Urinary bladder (tissue), 3 donors: ENCODE measurements at regions not wholly inside any gene's neighbourhood (a gene's known extent, or its start where the extent isn't known, plus 50 kb on each side); places are given as distances from the start of the nearest gene placed in this dataset.

Source experiments
- DNase-seq: peaks from one replicate; pipeline ENCODE4 v3.0.0-alpha.2; 2015; ENCODE audit errors: extremely low spot score
- H3K27ac ChIP-seq: one replicate; pipeline ENCODE4 v1.5.1; 2013; ENCODE audit warnings: low read depth, mild to moderate bottlenecking, moderate library complexity
- H3K36me3 ChIP-seq: one replicate; pipeline ENCODE4 v1.6.1; 2013; ENCODE audit warnings: mild to moderate bottlenecking, moderate library complexity; ENCODE audit not compliant: insufficient read depth
- H3K4me1 ChIP-seq: one replicate; pipeline ENCODE4 v1.6.1; 2013; ENCODE audit warnings: mild to moderate bottlenecking, moderate library complexity; ENCODE audit not compliant: insufficient read depth
- H3K4me3 ChIP-seq: one replicate; pipeline ENCODE4 v1.5.1; 2013; ENCODE audit warnings: low read depth, low read length
- WGBS: extraction: QIAGEN DNeasy Blood & Tissue Kit; methylation state at CpG from one replicate; pipeline ENCODE4 v1.1.7; 2013; 5-methylcytosine and 5-hydroxymethylcytosine counted together
- donor health status: healthy with polysubstance abuse.
- donor health status: healthy.

DNA sequence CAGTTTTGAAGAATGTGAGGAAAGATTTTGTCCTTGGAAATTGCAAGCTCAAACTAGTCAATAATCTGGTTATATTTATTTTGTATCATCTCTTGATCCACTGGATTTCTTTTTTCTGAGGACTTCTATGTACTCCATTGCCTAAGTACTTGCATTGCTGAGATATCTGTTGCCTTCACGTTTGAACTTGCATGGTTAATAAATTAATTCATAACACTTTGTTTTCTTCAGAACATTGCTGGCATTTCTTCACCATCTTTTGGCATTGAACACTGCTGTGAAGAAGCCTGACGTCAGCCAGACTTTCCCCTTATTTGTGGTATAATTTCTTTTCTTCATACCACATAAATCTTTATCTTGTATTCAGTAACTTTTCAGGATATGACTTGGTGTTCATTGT is 246.0 kb upstream of the KIF2A start:
- no peak for DNase-seq
- 35% methylated on average over 2 of the region's 2 CpGs for WGBS
- Histone ChIP-seq H3K27ac (no peak overlapping the region), H3K4me1 (no peaks in the 10 kb centered on the region), H3K4me3 (no peak overlapping the region), H3K36me3 (no peaks in the 10 kb centered on the region)

DNA sequence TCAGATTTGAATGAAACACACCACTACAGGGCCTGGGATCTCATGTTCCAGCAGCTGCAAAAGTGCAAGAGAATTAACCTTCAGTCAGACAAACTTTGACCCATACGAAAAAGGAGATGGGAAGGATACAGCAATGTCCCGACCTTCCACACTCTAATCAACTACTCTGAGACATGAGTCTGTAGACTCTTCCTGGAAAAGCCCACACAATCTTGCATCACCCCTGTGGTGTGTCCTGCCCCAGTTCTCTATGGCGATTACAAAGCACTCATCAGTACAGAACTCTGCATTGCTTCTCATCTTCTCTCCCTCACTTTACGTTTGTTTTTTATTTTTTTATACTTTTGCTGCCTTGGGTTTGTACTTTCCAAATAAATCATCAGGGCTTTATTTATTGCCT is 241.0 kb upstream of the KIF2A start:
- DNase-seq = no peak
- no peaks in the 10 kb centered on the region for H3K4me1 ChIP-seq
- WGBS = 62% methylated on average over 4 of the region's 4 CpGs
- H3K4me3 ChIP-seq = no peak overlapping the region
- no peak overlapping the region for H3K27ac ChIP-seq
- H3K36me3 ChIP-seq = no peaks in the 10 kb centered on the region

DNA sequence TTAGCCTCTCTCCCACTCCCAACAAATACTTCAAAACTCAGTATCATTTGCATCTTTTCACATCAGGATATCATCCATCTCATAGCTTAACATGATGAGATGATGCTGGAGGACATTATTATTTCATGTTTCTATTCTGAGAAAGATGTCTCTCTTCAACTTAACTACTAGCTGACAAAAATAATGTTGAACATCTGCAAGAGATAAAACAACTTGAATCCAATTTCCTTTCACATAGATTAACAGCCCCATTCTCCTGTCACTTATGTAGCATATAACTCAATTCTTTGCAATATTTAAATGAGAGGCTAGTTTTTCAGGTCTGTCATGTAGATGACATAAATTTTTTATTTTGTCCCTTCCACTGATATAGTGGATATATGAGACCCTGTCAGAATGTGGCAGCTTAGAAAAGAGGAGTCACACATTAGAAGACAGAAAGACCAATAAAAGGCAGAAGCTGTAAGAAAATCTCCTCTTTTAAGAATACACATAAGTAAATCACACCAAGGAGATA is 239.2 kb upstream of the KIF2A start:
- Histone ChIP-seq H3K27ac (no peak overlapping the region), H3K4me1 (no peaks in the 10 kb centered on the region), H3K36me3 (no peaks in the 10 kb centered on the region), H3K4me3 (no peak overlapping the region)
- no peak for DNase-seq

DNA sequence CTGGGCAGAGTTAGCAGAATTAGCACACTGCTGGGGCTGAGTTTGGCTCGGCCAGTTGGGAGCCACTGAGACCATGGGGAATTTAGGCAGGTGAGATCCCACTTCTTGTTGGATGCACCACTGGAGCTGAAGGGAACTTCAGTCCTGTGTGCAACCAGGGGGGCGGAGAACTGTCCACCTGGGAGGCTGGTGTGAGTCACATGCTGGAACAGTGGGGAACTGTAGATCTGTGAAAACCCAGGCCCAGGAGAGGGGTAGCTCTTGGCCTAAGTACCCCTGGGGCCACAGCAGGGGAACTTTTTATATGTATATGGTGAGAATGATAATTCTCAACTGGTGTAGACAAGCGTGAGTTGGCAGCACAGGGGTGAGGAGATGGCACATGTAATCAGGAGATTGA is 237.5 kb upstream of the KIF2A start:
- Histone ChIP-seq H3K4me3 (no peak overlapping the region), H3K36me3 (no peaks in the 10 kb centered on the region), H3K27ac (no peak overlapping the region), H3K4me1 (no peaks in the 10 kb centered on the region)
- WGBS = 81% methylated on average over 3 of the region's 3 CpGs
- DNase-seq = no peak

DNA sequence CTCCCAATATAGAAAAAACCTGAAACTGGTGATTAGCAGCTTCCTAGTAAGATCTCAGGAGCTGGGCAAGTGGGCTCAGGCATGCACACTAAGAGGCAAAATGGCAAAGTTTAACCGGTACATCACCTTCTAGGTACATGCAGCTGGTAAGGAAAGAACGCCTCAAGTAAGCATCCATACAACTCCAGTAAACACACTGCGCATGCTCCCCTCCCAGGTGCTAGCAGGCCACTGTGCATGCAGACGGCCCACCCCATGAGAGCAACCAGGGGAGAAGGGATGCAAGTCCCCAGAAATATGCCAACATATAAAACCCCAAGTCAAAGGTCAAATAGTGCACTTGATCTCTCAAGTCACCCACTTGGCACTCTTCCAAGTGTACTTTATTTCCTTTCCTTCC is 228.6 kb upstream of the KIF2A start:
- no peaks in the 10 kb centered on the region for H3K36me3 ChIP-seq
- H3K4me1 ChIP-seq = no peaks in the 10 kb centered on the region
- 57% methylated on average over 4 of the region's 4 CpGs for WGBS
- DNase-seq = no peak
- no peak overlapping the region for H3K27ac ChIP-seq
- H3K4me3 ChIP-seq = no peak overlapping the region

DNA sequence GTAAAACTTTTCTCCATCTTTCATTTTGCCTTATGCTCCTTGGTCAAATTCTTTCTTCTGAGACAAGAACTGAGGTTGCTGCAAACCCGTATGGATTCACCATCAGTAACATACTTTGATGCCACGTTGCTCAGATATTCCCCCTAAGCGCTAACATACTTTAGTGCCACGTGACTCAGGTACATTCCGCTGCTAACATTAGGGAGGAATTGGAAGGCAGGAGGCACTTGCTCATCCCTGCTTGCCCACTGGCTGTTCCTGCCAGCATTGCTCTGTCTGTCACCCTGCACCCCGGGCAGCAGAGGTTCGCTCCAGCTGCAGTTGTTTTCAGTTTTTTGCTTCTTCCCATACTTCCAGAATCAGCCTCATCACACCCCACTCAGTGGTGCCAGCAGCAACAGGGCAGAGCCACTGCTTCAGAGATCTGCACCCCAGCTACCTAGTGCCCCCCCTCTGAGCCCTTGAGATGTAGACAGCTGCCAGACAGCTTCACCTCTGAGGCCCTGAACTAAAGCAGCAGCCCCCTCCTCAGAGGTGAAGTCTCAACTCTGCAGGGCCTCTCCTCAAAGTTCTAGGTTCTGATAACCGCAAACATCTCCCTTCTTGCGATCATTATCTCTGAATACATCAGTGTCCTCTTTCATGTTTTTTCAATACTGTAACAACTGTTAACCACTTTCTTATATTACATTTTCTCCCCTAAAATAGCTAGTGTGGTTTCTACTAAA is 228.0 kb upstream of the KIF2A start:
- H3K4me3 ChIP-seq = no peak overlapping the region
- no peaks in the 10 kb centered on the region for H3K36me3 ChIP-seq
- H3K27ac ChIP-seq = no peak overlapping the region
- DNase-seq = no peak
- no peaks in the 10 kb centered on the region for H3K4me1 ChIP-seq
- 68% methylated on average over 9 of the region's 9 CpGs for WGBS

DNA sequence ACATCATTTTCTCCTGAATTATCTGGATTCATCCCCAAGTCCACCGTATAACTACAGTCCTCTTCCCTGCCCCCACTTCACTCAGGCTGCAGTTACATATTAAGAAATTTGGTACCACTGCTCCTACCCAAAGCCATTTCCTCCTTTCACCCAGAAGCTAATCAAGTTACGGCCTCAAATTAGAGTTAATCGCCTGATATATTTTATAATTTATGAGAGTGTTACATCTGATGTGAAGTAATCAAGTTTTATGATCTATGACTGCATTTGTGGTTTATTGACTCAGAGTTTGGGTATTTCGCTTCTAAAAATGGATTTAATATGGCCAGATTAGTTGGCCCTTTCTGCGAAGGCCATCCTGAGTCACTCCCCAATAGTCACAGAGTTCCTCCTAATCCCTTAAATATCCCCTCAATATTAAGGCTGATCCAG is 223.6 kb upstream of the KIF2A start:
- Histone ChIP-seq H3K36me3 (no peaks in the 10 kb centered on the region), H3K27ac (no peak overlapping the region), H3K4me3 (no peak overlapping the region), H3K4me1 (no peaks in the 10 kb centered on the region)
- peak; percentile 11 for DNase-seq
- WGBS = 50% methylated on average over 5 of the region's 5 CpGs

DNA sequence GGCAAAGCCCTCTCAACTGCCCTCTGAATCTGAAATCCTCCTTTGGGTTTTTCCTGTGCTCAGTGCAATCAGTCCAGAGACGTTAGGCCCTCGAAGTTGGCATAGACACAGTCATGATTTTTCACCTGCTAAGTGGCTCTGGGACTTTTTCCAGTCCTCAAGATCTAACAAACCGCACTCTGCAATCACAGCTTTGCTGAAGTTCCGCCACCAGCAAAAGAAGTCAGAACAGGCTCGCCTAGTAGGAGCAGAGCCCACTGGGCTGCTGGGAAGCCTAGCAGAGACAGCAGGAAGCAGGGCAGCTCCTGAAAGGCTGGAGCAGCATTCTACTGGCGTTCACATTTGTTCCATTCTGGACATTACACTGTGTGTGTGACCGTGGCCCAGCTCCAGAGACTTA is 222.8 kb upstream of the KIF2A start:
- Histone ChIP-seq H3K36me3 (no peaks in the 10 kb centered on the region), H3K4me3 (no peak overlapping the region), H3K4me1 (no peaks in the 10 kb centered on the region), H3K27ac (no peak overlapping the region)
- 80% methylated on average over 7 of the region's 7 CpGs for WGBS
- DNase-seq = no peak

DNA sequence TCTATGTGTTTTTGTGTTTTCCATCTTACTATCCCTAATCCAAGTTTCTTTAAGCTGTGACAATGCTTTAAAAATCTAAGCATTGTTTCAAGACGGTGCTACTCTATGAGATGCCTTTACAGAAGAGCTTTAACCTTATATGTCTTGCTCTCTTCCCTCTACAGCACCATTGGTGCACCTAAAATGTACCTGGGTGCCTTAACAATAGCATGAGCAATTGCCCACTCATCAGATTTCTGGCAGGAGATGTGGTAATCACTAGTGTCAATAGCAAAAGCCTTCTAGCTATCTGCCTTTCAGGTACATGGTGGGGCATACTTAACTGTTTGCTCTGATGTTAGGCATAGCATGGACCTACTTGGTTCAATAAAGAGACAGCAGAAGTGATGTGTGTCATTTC is 222.3 kb upstream of the KIF2A start:
- Histone ChIP-seq H3K4me1 (no peaks in the 10 kb centered on the region), H3K27ac (no peak overlapping the region), H3K36me3 (no peaks in the 10 kb centered on the region), H3K4me3 (no peak overlapping the region)
- DNase-seq = no peak
- 95% methylated on average over 1 of the region's 1 CpG for WGBS

DNA sequence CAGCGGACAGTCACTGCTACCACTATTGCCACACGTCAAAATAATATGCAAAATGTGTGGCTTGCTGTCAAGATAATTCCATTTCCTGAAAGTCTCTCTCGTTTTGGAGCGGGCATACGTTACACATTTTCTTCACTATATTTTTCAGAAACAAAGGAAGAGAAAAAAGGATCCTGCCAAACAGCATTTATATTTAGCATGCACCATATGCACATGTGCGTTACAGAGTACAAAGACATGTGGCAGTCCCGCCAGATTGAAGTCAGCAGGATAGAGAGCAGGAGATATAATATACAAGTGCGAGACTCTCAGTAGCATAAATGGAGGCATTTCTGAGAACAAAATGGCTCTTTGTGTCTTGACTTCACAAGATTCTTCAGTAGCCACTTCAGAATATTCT is 221.6 kb upstream of the KIF2A start:
- DNase-seq = no peak
- Histone ChIP-seq H3K4me1 (no peaks in the 10 kb centered on the region), H3K36me3 (no peaks in the 10 kb centered on the region), H3K27ac (no peak overlapping the region), H3K4me3 (no peak overlapping the region)
- 88% methylated on average over 8 of the region's 8 CpGs for WGBS

DNA sequence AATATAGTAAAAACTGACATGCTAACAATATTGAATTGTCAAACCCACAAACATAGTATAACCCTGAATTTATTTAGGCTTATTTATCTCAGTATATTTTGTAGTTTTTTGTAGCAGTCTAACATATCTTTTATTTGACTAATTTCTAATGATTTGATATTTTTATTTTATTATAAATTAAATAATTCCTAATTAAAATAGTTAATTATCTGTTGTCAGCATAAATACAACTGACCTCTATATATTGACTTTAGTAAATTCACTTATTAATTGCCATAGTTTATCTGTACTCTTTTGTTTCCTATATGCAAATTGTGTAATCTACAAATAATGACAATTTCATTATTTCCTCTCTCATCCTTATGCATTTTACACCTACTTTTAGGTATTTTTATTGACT is 215.1 kb upstream of the KIF2A start:
- no peak for DNase-seq
- Histone ChIP-seq H3K4me3 (no peak overlapping the region), H3K4me1 (no peaks in the 10 kb centered on the region), H3K27ac (no peak overlapping the region), H3K36me3 (no peaks in the 10 kb centered on the region)

DNA sequence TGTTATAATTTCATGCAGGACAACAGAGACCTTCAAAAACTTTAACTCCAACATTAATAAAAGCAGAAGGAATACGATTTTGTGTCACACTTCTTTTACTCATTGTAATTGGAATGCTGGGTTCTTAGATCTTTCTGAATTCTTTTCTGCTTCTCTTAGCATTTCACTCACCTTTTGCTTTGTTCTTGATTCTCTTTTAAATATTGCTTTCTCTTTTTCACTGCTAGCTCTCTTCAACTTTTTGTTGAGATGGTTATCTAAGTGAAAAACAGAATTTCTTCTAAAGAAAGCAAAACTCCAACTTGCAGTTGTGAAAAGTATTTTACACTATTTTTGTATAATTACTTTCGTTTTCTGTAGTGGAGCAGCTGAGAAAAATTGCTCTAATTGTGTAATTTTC is 212.6 kb upstream of the KIF2A start:
- Histone ChIP-seq H3K27ac (no peak overlapping the region), H3K36me3 (no peaks in the 10 kb centered on the region), H3K4me3 (no peak overlapping the region), H3K4me1 (no peaks in the 10 kb centered on the region)
- no peak for DNase-seq
- 66% methylated on average over 2 of the region's 2 CpGs for WGBS

DNA sequence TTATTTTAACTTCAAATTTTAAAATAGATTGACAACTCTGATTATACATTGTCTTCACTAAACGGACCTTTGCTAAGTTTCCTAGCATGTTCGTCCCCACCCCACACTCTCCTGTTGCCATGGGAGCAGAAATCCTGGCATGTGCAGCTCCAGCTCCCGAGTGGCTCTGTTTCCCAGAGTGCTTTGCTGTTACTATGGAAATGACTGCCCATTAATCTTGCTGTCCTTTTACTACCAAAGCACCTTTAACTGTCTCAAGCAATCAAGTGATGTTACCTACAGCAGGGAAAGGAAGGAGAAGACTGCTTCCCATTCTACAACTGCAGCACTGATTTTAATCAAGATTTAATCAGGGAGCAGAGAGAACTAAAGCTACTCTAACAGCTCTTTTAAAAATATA is 212.0 kb upstream of the KIF2A start:
- 1% methylated on average over 3 of the region's 3 CpGs for WGBS
- no peak overlapping the region for H3K4me3 ChIP-seq
- no peak overlapping the region for H3K27ac ChIP-seq
- H3K36me3 ChIP-seq = no peaks in the 10 kb centered on the region
- H3K4me1 ChIP-seq = no peaks in the 10 kb centered on the region
- peak; percentile 43 for DNase-seq

DNA sequence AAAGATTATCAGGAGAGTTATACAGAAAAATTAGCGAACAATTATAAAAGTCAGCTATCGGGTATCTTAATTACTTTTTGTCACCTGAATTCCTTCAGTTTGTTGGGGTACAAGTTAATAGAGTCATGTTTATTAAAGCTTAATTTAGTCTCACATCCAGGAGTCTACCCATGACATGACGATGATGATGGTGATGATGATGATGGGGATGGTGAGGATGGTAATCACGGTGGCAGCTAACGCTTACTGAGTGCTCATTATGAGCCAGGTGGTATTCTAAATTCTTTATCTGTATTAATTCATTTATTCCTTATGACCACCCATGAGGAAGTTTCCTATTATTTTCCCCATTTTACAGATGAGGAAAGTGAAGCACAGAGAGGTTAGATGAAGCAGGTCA is 208.6 kb upstream of the KIF2A start:
- Histone ChIP-seq H3K36me3 (no peaks in the 10 kb centered on the region), H3K4me1 (no peaks in the 10 kb centered on the region), H3K27ac (no peak overlapping the region), H3K4me3 (no peak overlapping the region)
- 93% methylated on average over 5 of the region's 5 CpGs for WGBS
- no peak for DNase-seq

DNA sequence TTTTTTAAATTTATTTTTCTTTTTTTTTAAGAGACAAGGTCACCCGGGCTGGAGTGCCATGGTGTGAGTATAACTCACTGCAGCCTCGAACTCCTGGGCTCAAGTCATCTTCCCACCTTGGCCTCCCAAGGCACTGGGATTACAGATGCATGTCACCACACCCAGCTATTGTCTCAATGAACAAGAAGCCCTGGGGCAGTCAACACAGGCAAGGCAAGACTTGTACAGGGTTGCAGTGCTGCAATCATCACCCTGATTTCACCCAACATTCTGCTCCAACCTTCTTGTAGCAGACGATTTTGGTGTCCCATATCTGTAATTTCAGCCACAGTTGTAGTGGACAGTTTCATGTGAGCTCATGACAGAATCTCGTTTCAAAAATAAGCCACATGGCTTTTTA is 205.8 kb upstream of the KIF2A start:
- H3K4me1 ChIP-seq = no peaks in the 10 kb centered on the region
- no peak overlapping the region for H3K27ac ChIP-seq
- no peaks in the 10 kb centered on the region for H3K36me3 ChIP-seq
- no peak for DNase-seq
- 66% methylated on average over 4 of the region's 4 CpGs for WGBS
- no peak overlapping the region for H3K4me3 ChIP-seq
